ENCODE measurements at regions not wholly inside any gene's neighbourhood (a gene's known extent, or its start where the extent isn't known, plus 50 kb on each side); places are given as distances from the start of the nearest gene placed in this dataset.

- H3K56ac ChIP-seq (ENCODE audit: low read length), result no peak overlapping the region
- no peak overlapping the region for H3K23ac ChIP-seq (ENCODE audit: low read length)
- no peaks in the 10 kb centered on the region for H3K79me2 ChIP-seq (ENCODE audit: control insufficient read depth, insufficient read depth, low read length)
- no peak overlapping the region for H2AK5ac ChIP-seq (ENCODE audit: low read length)
- H3K18ac ChIP-seq (ENCODE audit: low read length), result no peak overlapping the region
- no CpG with 5 or more reads among the region's 3 CpGs for WGBS (ENCODE audit: extremely low coverage, insufficient coverage, low lambda C conversion rate)
- H3K4ac ChIP-seq (ENCODE audit: low read depth, low read length), result no peak overlapping the region
- no peak overlapping the region for H4K8ac ChIP-seq (ENCODE audit: low read depth, low read length)
- H2BK5ac ChIP-seq (ENCODE audit: low read length), result no peak overlapping the region
- no peak overlapping the region for H3K4me2 ChIP-seq (ENCODE audit: low read length)
- no peak overlapping the region for H3K9ac ChIP-seq (ENCODE audit: low read length)
- H4K5ac ChIP-seq (ENCODE audit: low read length), result no peak overlapping the region
- no peaks in the 10 kb centered on the region for H3K36me3 ChIP-seq (ENCODE audit: control insufficient read depth, insufficient read depth, low read length)
- peaks cover 10% of the 10 kb centered on the region for H3K4me1 ChIP-seq (ENCODE audit: control insufficient read depth, low read depth, low read length)
- H3K27me3 ChIP-seq (ENCODE audit: insufficient read depth, low read length, poor library complexity), result no peaks in the 10 kb centered on the region
- no peak for DNase-seq
- no peaks in the 10 kb centered on the region for H3K79me1 ChIP-seq (ENCODE audit: low read length)
- H3K4me3 ChIP-seq (ENCODE audit: low read length), result no peak overlapping the region
- no peak overlapping the region for H3K27ac ChIP-seq (ENCODE audit: low read depth, low read length)
- H2BK15ac ChIP-seq (replicated peaks; ENCODE audit: low read depth), result no peak overlapping the region
- no peak overlapping the region for H2BK120ac ChIP-seq (ENCODE audit: low read depth, low read length)
These were observed 75.4 kb upstream of the HABP2 start for GRCh38 chr10:113477451-113477850.

- Histone ChIP-seq H3K56ac (ENCODE audit: low read length) (no peak overlapping the region), H2BK120ac (ENCODE audit: low read depth, low read length) (no peak overlapping the region), H2BK5ac (ENCODE audit: low read length) (no peak overlapping the region), H2AK5ac (ENCODE audit: low read length) (no peak overlapping the region), H3K18ac (ENCODE audit: low read length) (no peak overlapping the region), H3K79me1 (ENCODE audit: low read length) (no peaks in the 10 kb centered on the region), H3K4me2 (ENCODE audit: low read length) (no peak overlapping the region), H2BK15ac (replicated peaks; ENCODE audit: low read depth) (no peak overlapping the region), H3K27me3 (ENCODE audit: insufficient read depth, low read length, poor library complexity) (no peaks in the 10 kb centered on the region), H3K4me1 (ENCODE audit: control insufficient read depth, low read depth, low read length) (peaks cover 10% of the 10 kb centered on the region), H3K4ac (ENCODE audit: low read depth, low read length) (no peak overlapping the region), H3K27ac (ENCODE audit: low read depth, low read length) (no peak overlapping the region), H4K8ac (ENCODE audit: low read depth, low read length) (no peak overlapping the region), H4K5ac (ENCODE audit: low read length) (no peak overlapping the region), H3K36me3 (ENCODE audit: control insufficient read depth, insufficient read depth, low read length) (no peaks in the 10 kb centered on the region), H3K79me2 (ENCODE audit: control insufficient read depth, insufficient read depth, low read length) (no peaks in the 10 kb centered on the region), H3K23ac (ENCODE audit: low read length) (no peak overlapping the region), H3K9ac (ENCODE audit: low read length) (no peak overlapping the region), H3K4me3 (ENCODE audit: low read length) (peak overlapping the region; percentile 8)
- no CpG with 5 or more reads among the region's 9 CpGs for WGBS (ENCODE audit: extremely low coverage, insufficient coverage, low lambda C conversion rate)
- DNase-seq, result peak; percentile 9
These were observed 73.3 kb upstream of the HABP2 start for GRCh38 chr10:113479346-113480080.

GRCh38 chr10:113480081-113480360, 72.8 kb upstream of the HABP2 start:
- no CpG with 5 or more reads among the region's 1 CpG for WGBS (ENCODE audit: extremely low coverage, insufficient coverage, low lambda C conversion rate)
- H3K4me3 ChIP-seq (ENCODE audit: low read length), result no peak overlapping the region
- no peak overlapping the region for H3K23ac ChIP-seq (ENCODE audit: low read length)

GRCh38 chr10:113480851-113481502, 71.9 kb upstream of the HABP2 start:
- no peak overlapping the region for H3K27ac ChIP-seq (ENCODE audit: low read depth, low read length)
- H3K18ac ChIP-seq (ENCODE audit: low read length), result no peak overlapping the region
- no peaks in the 10 kb centered on the region for H3K36me3 ChIP-seq (ENCODE audit: control insufficient read depth, insufficient read depth, low read length)
- H3K4me2 ChIP-seq (ENCODE audit: low read length), result no peak overlapping the region
- H4K5ac ChIP-seq (ENCODE audit: low read length), result no peak overlapping the region
- no CpG with 5 or more reads among the region's 6 CpGs for WGBS (ENCODE audit: extremely low coverage, insufficient coverage, low lambda C conversion rate)
- H3K79me2 ChIP-seq (ENCODE audit: control insufficient read depth, insufficient read depth, low read length), result no peaks in the 10 kb centered on the region
- no peaks in the 10 kb centered on the region for H3K4me1 ChIP-seq (ENCODE audit: control insufficient read depth, low read depth, low read length)
- no peak overlapping the region for H3K9ac ChIP-seq (ENCODE audit: low read length)
- H3K4ac ChIP-seq (ENCODE audit: low read depth, low read length), result no peak overlapping the region
- H4K8ac ChIP-seq (ENCODE audit: low read depth, low read length), result no peak overlapping the region
- no peak overlapping the region for H2AK5ac ChIP-seq (ENCODE audit: low read length)
- no peak for DNase-seq
- H3K79me1 ChIP-seq (ENCODE audit: low read length), result no peaks in the 10 kb centered on the region
- no peak overlapping the region for H3K23ac ChIP-seq (ENCODE audit: low read length)
- H3K56ac ChIP-seq (ENCODE audit: low read length), result no peak overlapping the region
- no peak overlapping the region for H2BK5ac ChIP-seq (ENCODE audit: low read length)
- no peaks in the 10 kb centered on the region for H3K27me3 ChIP-seq (ENCODE audit: insufficient read depth, low read length, poor library complexity)
- no peak overlapping the region for H2BK120ac ChIP-seq (ENCODE audit: low read depth, low read length)
- H3K4me3 ChIP-seq (ENCODE audit: low read length), result no peak overlapping the region
- H2BK15ac ChIP-seq (replicated peaks; ENCODE audit: low read depth), result no peak overlapping the region

More at GRCh38 chr10:113480081-113480360, 72.8 kb upstream of the HABP2 start:
- peaks cover 5% of the 10 kb centered on the region for H3K4me1 ChIP-seq (ENCODE audit: control insufficient read depth, low read depth, low read length)
- no peak overlapping the region for H3K56ac ChIP-seq (ENCODE audit: low read length)
- H2BK120ac ChIP-seq (ENCODE audit: low read depth, low read length), result no peak overlapping the region
- H4K5ac ChIP-seq (ENCODE audit: low read length), result no peak overlapping the region
- H4K8ac ChIP-seq (ENCODE audit: low read depth, low read length), result no peak overlapping the region
- no peak overlapping the region for H3K9ac ChIP-seq (ENCODE audit: low read length)
- DNase-seq, result no peak
- H3K79me1 ChIP-seq (ENCODE audit: low read length), result no peaks in the 10 kb centered on the region
- no peak overlapping the region for H3K27ac ChIP-seq (ENCODE audit: low read depth, low read length)
- H3K4me2 ChIP-seq (ENCODE audit: low read length), result no peak overlapping the region
- no peaks in the 10 kb centered on the region for H3K79me2 ChIP-seq (ENCODE audit: control insufficient read depth, insufficient read depth, low read length)
- no peak overlapping the region for H2AK5ac ChIP-seq (ENCODE audit: low read length)
- no peaks in the 10 kb centered on the region for H3K36me3 ChIP-seq (ENCODE audit: control insufficient read depth, insufficient read depth, low read length)
- no peak overlapping the region for H3K4ac ChIP-seq (ENCODE audit: low read depth, low read length)
- no peaks in the 10 kb centered on the region for H3K27me3 ChIP-seq (ENCODE audit: insufficient read depth, low read length, poor library complexity)
- no peak overlapping the region for H3K18ac ChIP-seq (ENCODE audit: low read length)
- H2BK5ac ChIP-seq (ENCODE audit: low read length), result no peak overlapping the region
- no peak overlapping the region for H2BK15ac ChIP-seq (replicated peaks; ENCODE audit: low read depth)

GRCh38 chr10:113484487-113484886, 68.4 kb upstream of the HABP2 start:
- no peak overlapping the region for H3K9ac ChIP-seq (ENCODE audit: low read length)
- H3K4me3 ChIP-seq (ENCODE audit: low read length), result no peak overlapping the region
- H3K4ac ChIP-seq (ENCODE audit: low read depth, low read length), result no peak overlapping the region
- no peak overlapping the region for H2AK5ac ChIP-seq (ENCODE audit: low read length)
- no peaks in the 10 kb centered on the region for H3K79me1 ChIP-seq (ENCODE audit: low read length)
- no peak overlapping the region for H2BK120ac ChIP-seq (ENCODE audit: low read depth, low read length)
- WGBS (ENCODE audit: extremely low coverage, insufficient coverage, low lambda C conversion rate), result no CpG with 5 or more reads among the region's 2 CpGs
- H3K27ac ChIP-seq (ENCODE audit: low read depth, low read length), result no peak overlapping the region
- no peak overlapping the region for H3K56ac ChIP-seq (ENCODE audit: low read length)
- H4K8ac ChIP-seq (ENCODE audit: low read depth, low read length), result no peak overlapping the region
- H4K5ac ChIP-seq (ENCODE audit: low read length), result no peak overlapping the region
- H2BK5ac ChIP-seq (ENCODE audit: low read length), result no peak overlapping the region
- H2BK15ac ChIP-seq (replicated peaks; ENCODE audit: low read depth), result no peak overlapping the region
- no peaks in the 10 kb centered on the region for H3K79me2 ChIP-seq (ENCODE audit: control insufficient read depth, insufficient read depth, low read length)
- no peak overlapping the region for H3K4me2 ChIP-seq (ENCODE audit: low read length)
- no peaks in the 10 kb centered on the region for H3K27me3 ChIP-seq (ENCODE audit: insufficient read depth, low read length, poor library complexity)
- no peak for DNase-seq
- no peak overlapping the region for H3K23ac ChIP-seq (ENCODE audit: low read length)
- H3K36me3 ChIP-seq (ENCODE audit: control insufficient read depth, insufficient read depth, low read length), result no peaks in the 10 kb centered on the region
- H3K18ac ChIP-seq (ENCODE audit: low read length), result no peak overlapping the region
- H3K4me1 ChIP-seq (ENCODE audit: control insufficient read depth, low read depth, low read length), result no peaks in the 10 kb centered on the region

GRCh38 chr10:113485736-113486135, 67.1 kb upstream of the HABP2 start:
- Histone ChIP-seq H4K5ac (ENCODE audit: low read length) (no peak overlapping the region), H2AK5ac (ENCODE audit: low read length) (no peak overlapping the region), H3K4me2 (ENCODE audit: low read length) (no peak overlapping the region), H3K18ac (ENCODE audit: low read length) (no peak overlapping the region), H3K4me3 (ENCODE audit: low read length) (no peak overlapping the region), H2BK15ac (replicated peaks; ENCODE audit: low read depth) (no peak overlapping the region), H3K79me1 (ENCODE audit: low read length) (no peaks in the 10 kb centered on the region), H2BK5ac (ENCODE audit: low read length) (no peak overlapping the region), H3K9ac (ENCODE audit: low read length) (no peak overlapping the region), H3K56ac (ENCODE audit: low read length) (no peak overlapping the region), H3K36me3 (ENCODE audit: control insufficient read depth, insufficient read depth, low read length) (no peaks in the 10 kb centered on the region), H3K23ac (ENCODE audit: low read length) (no peak overlapping the region), H3K27me3 (ENCODE audit: insufficient read depth, low read length, poor library complexity) (no peaks in the 10 kb centered on the region), H3K4ac (ENCODE audit: low read depth, low read length) (no peak overlapping the region), H2BK120ac (ENCODE audit: low read depth, low read length) (no peak overlapping the region), H3K4me1 (ENCODE audit: control insufficient read depth, low read depth, low read length) (no peaks in the 10 kb centered on the region), H4K8ac (ENCODE audit: low read depth, low read length) (no peak overlapping the region), H3K79me2 (ENCODE audit: control insufficient read depth, insufficient read depth, low read length) (no peaks in the 10 kb centered on the region), H3K27ac (ENCODE audit: low read depth, low read length) (no peak overlapping the region)
- WGBS (ENCODE audit: extremely low coverage, insufficient coverage, low lambda C conversion rate), result no CpG with 5 or more reads among the region's 1 CpG
- no peak for DNase-seq

Measured in mesendoderm (in vitro differentiated cells).